B cell (primary cell): ENCODE measurements at regions not wholly inside any gene's neighbourhood (a gene's known extent, or its start where the extent isn't known, plus 50 kb on each side); places are given as distances from the start of the nearest gene placed in this dataset.

Experiments
- CTCF ChIP-seq: fragments of 200-600 bp; IDR thresholded peaks from one replicate; pipeline ENCODE4 v1.8.0; 2022; ENCODE audit warnings: antibody characterized with exemption, mild to moderate bottlenecking
- EZH2 ChIP-seq: IDR thresholded peaks from 2 replicates; pipeline ENCODE4 v1.6.1; 2012; ENCODE audit warnings: borderline replicate concordance, low read depth, mild to moderate bottlenecking, moderate library complexity, low read length; ENCODE audit not compliant: insufficient read depth, poor library complexity, severe bottlenecking

GRCh38 chrX:68895341-68895755, 66.5 kb downstream of the EFNB1 start:
- TF ChIP-seq CTCF (no peak), EZH2 (no peak)
